ENCODE measurements at regions not wholly inside any gene's neighbourhood (a gene's known extent, or its start where the extent isn't known, plus 50 kb on each side); places are given as distances from the start of the nearest gene placed in this dataset.
"Not testable (repeated sequence)": the region's sequence is repeated elsewhere in the genome, so short reads cannot be mapped to it uniquely, and the experiment has no call there.

GRCh38 chr13:88823114-88823513 is 1151.9 kb downstream of the SLITRK5 start:
- TF ChIP-seq CTCF (IDR thresholded peaks at IDR 0.05; ENCODE audit: extremely low read depth, low read depth, low read length), result no peak

GRCh38 chr13:88824218-88824617 is 1153.0 kb downstream of the SLITRK5 start:
- Histone ChIP-seq H3K27me3 (ENCODE audit: insufficient read depth, low read length) (no peaks in the 10 kb centered on the region), H3K27ac (ENCODE audit: low read depth, low read length) (no peak overlapping the region), H3K4me3 (ENCODE audit: insufficient read depth, low read length) (no peak overlapping the region), H3K79me2 (ENCODE audit: insufficient read depth, low read length) (no peaks in the 10 kb centered on the region), H2AFZ (ENCODE audit: low read length) (no peak overlapping the region), H3K9me3 (ENCODE audit: low read depth, low read length) (peaks cover 2% of the 10 kb centered on the region), H3K36me3 (ENCODE audit: insufficient read depth, low read length) (no peaks in the 10 kb centered on the region), H3K4me1 (ENCODE audit: insufficient read depth, low read length) (no peaks in the 10 kb centered on the region), H3K4me2 (ENCODE audit: insufficient read depth, low read length) (no peak overlapping the region), H4K20me1 (ENCODE audit: insufficient read depth, low read length) (no peaks in the 10 kb centered on the region)
- no peak for DNase-seq (ENCODE audit: insufficient read length, low spot score, missing footprints)
- TF ChIP-seq CTCF (IDR thresholded peaks at IDR 0.05; ENCODE audit: extremely low read depth, low read depth, low read length), result no peak

More at GRCh38 chr13:88823114-88823513, 1151.9 kb downstream of the SLITRK5 start:
- no peak for DNase-seq (ENCODE audit: insufficient read length, low spot score, missing footprints)
- Histone ChIP-seq H3K4me3 (ENCODE audit: insufficient read depth, low read length) (no peak overlapping the region), H3K79me2 (ENCODE audit: insufficient read depth, low read length) (no peaks in the 10 kb centered on the region), H3K36me3 (ENCODE audit: insufficient read depth, low read length) (no peaks in the 10 kb centered on the region), H3K9me3 (ENCODE audit: low read depth, low read length) (peaks cover 2% of the 10 kb centered on the region), H3K27ac (ENCODE audit: low read depth, low read length) (no peak overlapping the region), H4K20me1 (ENCODE audit: insufficient read depth, low read length) (no peaks in the 10 kb centered on the region), H3K27me3 (ENCODE audit: insufficient read depth, low read length) (no peaks in the 10 kb centered on the region), H3K4me1 (ENCODE audit: insufficient read depth, low read length) (no peaks in the 10 kb centered on the region), H2AFZ (ENCODE audit: low read length) (no peak overlapping the region), H3K4me2 (ENCODE audit: insufficient read depth, low read length) (no peak overlapping the region)

GRCh38 chr13:88840085-88840484 is 1168.9 kb downstream of the SLITRK5 start:
- Histone ChIP-seq H3K9me3 (ENCODE audit: low read depth, low read length) (no peaks in the 10 kb centered on the region), H3K36me3 (ENCODE audit: insufficient read depth, low read length) (no peaks in the 10 kb centered on the region), H3K4me3 (ENCODE audit: insufficient read depth, low read length) (no peak overlapping the region), H4K20me1 (ENCODE audit: insufficient read depth, low read length) (no peaks in the 10 kb centered on the region), H3K4me2 (ENCODE audit: insufficient read depth, low read length) (no peak overlapping the region), H3K27me3 (ENCODE audit: insufficient read depth, low read length) (no peaks in the 10 kb centered on the region), H2AFZ (ENCODE audit: low read length) (no peak overlapping the region), H3K4me1 (ENCODE audit: insufficient read depth, low read length) (no peaks in the 10 kb centered on the region), H3K79me2 (ENCODE audit: insufficient read depth, low read length) (no peaks in the 10 kb centered on the region), H3K27ac (ENCODE audit: low read depth, low read length) (no peak overlapping the region)
- TF ChIP-seq CTCF (IDR thresholded peaks at IDR 0.05; ENCODE audit: extremely low read depth, low read depth, low read length), result no peak
- no peak for DNase-seq (ENCODE audit: insufficient read length, low spot score, missing footprints)

GRCh38 chr13:88852293-88852692 is 1181.1 kb downstream of the SLITRK5 start:
- H3K36me3 ChIP-seq (ENCODE audit: insufficient read depth, low read length); H3K4me2 ChIP-seq (ENCODE audit: insufficient read depth, low read length); DNase-seq (ENCODE audit: insufficient read length, low spot score, missing footprints); H2AFZ ChIP-seq (ENCODE audit: low read length); H4K20me1 ChIP-seq (ENCODE audit: insufficient read depth, low read length); H3K27ac ChIP-seq (ENCODE audit: low read depth, low read length); H3K27me3 ChIP-seq (ENCODE audit: insufficient read depth, low read length); H3K79me2 ChIP-seq (ENCODE audit: insufficient read depth, low read length); H3K9me3 ChIP-seq (ENCODE audit: low read depth, low read length); H3K4me3 ChIP-seq (ENCODE audit: insufficient read depth, low read length); H3K4me1 ChIP-seq (ENCODE audit: insufficient read depth, low read length): not testable (repeated sequence)

Data from osteoblast (primary cell).